ENCODE measurements at regions not wholly inside any gene's neighbourhood (a gene's known extent, or its start where the extent isn't known, plus 50 kb on each side); places are given as distances from the start of the nearest gene placed in this dataset.

GRCh38 chr2:104279646-104280045 is 574.3 kb upstream of the POU3F3 start:
- no peak for TF ChIP-seq EZH2 (IDR thresholded peaks at IDR 0.05; ENCODE audit: borderline replicate concordance, low read length)
- TF ChIP-seq, protein P1, sequence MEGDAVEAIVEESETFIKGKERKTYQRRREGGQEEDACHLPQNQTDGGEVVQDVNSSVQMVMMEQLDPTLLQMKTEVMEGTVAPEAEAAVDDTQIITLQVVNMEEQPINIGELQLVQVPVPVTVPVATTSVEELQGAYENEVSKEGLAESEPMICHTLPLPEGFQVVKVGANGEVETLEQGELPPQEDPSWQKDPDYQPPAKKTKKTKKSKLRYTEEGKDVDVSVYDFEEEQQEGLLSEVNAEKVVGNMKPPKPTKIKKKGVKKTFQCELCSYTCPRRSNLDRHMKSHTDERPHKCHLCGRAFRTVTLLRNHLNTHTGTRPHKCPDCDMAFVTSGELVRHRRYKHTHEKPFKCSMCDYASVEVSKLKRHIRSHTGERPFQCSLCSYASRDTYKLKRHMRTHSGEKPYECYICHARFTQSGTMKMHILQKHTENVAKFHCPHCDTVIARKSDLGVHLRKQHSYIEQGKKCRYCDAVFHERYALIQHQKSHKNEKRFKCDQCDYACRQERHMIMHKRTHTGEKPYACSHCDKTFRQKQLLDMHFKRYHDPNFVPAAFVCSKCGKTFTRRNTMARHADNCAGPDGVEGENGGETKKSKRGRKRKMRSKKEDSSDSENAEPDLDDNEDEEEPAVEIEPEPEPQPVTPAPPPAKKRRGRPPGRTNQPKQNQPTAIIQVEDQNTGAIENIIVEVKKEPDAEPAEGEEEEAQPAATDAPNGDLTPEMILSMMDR (conservative IDR thresholded peaks at IDR 0.05 in 1 of 2, IDR thresholded peaks at IDR 0.05 in 1 of 2; ENCODE audit: extremely low read depth in 1 of 2, insufficient read depth in 1 of 2, low read depth in 1 of 2, low read length in 2 of 2), result no peak

All from mammary epithelial cell (primary cell).